ENCODE measurements at regions not wholly inside any gene's neighbourhood (a gene's known extent, or its start where the extent isn't known, plus 50 kb on each side); places are given as distances from the start of the nearest gene placed in this dataset.
"Not testable (repeated sequence)": the region's sequence is repeated elsewhere in the genome, so short reads cannot be mapped to it uniquely, and the experiment has no call there.

DNA sequence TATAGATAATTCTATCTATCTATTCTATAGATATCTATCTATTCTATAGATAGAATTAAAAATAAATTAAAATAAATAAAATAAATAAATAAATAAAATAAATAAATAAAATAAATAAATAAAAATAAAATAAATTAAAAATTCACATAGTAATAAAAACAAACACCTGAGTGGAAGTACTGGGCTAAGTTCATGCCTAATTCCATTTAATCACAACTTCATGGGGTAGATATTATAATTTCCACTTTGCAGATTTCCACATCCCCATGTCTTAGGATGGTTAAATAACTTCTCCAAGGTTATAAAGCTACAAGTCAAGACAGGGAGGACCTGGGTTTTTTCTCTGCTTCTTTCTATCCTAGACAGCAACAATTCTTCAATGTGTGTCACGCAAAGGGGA is 261.4 kb upstream of the MEX3C start:
- no peak for DNase-seq (ENCODE audit: low read depth)

DNA sequence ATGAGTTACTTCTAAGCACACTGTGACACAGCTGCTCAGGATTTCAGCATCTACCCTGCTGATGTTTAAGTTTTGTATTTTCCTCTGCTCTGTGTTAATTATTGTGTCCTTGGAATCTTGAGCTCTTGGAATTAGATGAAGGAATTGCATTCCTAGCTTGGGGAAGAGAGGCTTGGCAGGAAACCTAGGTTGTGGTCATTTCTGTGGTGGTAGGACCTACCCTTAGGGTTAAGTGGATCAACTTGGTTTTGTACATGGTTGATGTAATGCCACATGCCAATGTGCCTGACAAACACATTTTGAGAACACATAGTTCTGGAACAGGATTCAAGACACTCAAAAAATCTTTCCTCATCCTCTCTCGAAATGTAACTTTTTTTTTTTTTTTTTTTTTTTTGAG is 264.5 kb upstream of the MEX3C start:
- no peak for DNase-seq (ENCODE audit: low read depth)

DNA sequence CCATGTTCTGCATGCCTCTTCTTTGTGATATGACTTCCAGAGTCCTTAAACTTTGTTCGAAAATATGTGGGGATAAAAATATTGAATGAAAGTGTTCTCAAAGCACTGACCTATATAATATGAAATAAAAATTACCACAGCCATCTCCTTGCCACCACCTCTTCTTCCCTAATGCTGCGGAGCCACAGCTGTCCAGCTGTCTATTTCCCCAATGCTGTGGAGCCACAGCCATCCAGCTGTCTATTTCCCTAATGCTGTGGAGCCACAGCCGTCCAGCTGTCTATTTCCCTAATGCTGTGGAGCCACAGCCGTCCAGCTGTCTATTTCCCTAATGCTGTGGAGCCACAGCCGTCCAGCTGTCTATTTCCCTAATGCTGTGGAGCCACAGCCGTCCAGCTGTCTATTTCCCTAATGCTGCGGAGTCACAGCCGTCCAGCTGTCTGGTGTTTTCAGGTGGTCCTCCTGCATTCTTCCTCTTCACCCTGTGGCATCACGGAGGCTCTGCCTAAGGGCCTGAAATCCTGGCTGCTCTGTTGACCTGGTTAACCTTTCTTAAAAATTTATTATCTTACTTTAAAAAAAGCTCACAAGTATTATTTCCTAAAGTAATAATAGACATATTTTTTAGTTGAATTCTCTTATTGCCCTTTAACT is 266.1 kb upstream of the MEX3C start:
- DNase-seq (ENCODE audit: low read depth), result no peak

DNA sequence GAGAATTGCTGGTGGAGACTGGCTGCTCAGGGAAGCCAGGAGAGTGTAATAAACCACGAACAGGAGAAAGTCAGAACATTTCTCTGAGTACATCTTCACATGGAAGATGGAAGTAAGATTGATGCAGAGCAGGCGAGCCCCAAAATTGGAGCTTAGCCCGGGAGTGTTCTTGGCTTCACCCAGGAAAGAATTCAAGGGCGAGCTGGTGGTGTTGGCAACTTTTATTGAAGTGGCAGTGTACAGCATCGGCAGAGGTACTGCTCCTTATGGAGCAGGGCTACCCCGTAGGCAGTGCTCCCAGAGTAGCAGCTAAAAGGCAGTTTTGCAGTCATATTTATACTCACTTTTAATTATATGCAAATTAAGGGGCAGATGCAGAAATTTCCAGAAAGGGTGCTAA is 281.4 kb upstream of the MEX3C start:
- DNase-seq (ENCODE audit: low read depth), result no peak

DNA sequence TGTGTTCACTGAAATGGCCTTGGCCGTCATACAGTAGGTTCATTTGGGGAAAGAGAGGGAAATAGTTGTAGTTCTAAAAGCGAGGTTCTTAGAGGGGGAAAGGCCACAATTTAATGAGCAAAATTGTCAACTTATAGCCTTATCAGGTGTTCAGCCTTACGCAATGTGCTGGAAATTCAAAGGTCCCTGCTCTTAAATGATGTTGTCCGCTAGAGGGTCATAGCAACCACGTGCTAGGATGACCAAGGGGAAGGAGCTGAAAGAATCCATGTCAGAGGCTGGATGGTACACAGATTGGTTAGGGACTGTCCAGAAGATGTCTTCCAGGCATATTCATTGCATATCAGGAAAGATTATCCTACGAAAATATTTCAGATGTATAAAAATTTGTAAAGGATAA is 282.3 kb upstream of the MEX3C start:
- DNase-seq (ENCODE audit: low read depth), result no peak

DNA sequence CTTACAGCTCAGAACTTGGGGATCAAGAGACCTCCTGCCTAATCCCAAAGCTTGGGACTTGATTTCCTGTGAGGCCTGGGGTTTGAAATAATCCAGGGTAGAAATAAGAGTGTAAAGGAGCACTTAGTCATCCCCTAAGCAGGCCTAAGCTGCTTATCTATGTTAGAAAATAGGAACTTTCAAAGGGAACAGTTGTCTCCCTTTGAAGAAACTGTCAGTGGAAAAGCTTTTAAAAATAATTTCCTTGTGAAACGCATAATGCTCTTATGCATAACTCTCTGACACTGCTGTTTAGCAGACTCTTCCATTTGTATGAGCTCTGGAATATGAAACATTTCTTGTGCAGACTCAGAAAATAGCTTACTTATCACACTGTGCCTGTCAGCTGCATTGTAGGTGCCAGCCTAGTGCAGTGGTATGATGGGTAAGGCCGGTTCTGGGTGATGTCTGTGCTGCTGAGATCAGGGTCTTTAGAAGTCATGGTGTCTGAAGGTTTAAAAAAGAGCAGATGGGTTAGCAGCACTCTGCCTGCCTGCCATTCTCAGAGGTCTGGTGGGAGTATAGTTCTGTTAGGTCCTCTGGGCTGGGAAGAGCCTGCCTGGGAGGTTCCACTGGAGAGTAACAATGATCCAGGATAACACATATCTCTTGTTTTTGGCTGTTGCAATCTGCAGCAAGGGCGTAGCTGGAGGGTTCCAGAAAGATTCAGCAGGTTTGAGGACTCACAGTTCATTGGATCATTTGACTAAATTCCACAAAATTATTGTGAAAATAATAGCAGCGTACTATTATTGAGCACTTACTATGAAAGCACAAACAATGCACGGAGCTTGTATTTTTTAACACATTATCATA is 283.2 kb upstream of the MEX3C start:
- DNase-seq (ENCODE audit: low read depth), result no peak

DNA sequence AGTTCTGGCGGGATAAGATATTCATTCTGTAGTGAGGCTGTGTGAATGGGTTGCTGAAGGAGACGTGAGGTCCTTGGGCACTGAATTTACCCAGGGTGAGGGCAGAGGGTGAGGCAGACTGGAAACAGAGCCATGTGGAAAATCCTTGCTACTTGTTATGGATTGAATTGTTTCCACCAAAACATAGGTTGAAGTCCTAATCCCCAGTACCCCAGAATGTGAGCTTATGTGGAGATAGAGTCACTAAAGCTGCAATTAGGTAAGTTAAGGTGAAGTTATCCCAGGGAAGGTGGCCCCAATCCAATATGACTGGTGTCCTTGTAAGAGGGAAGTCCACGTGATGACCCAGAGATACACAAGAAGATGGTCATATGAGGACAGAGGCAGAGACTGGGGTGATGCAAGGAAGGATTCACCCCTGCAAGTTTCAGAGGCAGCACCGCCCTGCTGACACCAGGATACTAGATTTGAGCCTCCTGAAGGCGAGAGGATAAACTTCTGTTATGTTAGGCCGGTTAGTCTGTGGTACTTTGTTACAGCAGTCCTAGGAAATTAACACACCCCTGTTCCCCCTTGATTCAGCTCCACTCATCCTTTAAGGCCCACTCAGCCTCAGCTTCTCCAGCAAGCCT is 289.4 kb upstream of the MEX3C start:
- DNase-seq (ENCODE audit: low read depth), result no peak

DNA sequence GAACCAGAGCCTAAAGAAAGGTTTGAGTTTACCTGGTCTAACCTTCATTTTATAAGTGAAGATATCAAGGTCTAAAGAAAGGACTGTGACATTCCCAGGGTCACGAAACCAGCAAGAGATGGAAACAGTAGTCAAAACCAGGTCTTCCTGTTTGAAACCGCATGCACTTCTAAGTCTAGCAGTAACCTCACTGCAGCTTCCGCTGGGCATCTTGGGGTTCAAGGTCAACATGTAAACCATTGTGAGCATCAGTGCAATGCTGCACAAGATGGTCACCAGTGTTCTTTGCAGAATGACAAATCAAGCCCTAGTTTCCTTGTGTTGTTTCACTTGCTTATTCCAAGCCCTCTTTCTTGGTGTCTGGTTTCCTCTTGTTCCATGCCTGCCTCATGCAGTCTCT is 292.9 kb upstream of the MEX3C start:
- DNase-seq (ENCODE audit: low read depth), result no peak

DNA sequence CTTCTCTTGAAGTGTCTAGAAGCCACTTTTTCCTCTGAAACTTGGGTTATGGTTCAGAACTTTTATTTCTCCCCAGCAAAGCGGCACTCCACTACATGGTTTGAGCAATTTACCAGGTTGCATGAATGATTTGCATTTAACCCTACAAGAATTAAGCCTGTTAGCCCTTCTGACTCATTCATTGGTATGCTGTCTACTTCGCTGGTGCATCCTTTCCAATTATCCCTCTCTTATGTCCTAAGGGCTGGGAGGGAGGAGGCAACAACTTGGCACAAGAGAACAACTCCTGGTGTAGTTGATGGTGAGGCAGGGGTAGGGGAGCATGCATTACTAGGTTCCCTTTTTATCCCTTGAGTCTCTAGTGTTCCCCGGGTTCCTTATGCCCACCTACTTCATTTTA is 293.4 kb upstream of the MEX3C start:
- no peak for DNase-seq (ENCODE audit: low read depth)

DNA sequence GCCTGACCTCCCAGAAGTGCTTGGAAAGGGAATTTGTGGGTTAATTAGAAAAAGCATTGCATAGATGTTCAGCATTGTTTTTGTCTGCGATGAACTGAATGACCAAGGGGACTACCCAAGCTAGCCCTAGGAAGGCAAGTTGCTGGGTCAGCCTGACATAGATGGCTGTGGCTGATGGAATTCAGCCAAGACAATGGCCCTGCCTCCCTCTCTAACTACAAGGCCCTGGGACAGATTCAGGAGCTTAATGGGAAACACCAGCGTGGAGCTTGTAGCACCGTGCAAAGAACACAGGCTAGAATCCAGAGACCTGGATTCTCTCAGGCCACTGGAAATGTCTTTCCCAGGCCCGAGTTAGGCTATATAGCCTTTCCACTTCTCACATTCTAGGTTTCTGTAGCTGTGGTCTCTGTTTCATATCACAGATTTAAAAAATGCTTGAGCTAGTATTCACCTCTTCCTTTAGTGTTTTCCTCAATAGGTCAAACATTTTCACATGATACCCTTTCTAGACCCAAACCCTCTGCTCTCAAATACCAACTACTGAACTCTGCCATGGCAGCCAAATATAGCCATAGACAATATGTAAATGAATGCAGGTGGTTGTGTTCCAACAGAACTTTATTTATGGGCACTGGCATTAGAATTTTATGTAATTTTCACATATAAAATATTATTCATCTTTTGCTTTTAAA is 294.3 kb upstream of the MEX3C start:
- no peak for DNase-seq (ENCODE audit: low read depth)

DNA sequence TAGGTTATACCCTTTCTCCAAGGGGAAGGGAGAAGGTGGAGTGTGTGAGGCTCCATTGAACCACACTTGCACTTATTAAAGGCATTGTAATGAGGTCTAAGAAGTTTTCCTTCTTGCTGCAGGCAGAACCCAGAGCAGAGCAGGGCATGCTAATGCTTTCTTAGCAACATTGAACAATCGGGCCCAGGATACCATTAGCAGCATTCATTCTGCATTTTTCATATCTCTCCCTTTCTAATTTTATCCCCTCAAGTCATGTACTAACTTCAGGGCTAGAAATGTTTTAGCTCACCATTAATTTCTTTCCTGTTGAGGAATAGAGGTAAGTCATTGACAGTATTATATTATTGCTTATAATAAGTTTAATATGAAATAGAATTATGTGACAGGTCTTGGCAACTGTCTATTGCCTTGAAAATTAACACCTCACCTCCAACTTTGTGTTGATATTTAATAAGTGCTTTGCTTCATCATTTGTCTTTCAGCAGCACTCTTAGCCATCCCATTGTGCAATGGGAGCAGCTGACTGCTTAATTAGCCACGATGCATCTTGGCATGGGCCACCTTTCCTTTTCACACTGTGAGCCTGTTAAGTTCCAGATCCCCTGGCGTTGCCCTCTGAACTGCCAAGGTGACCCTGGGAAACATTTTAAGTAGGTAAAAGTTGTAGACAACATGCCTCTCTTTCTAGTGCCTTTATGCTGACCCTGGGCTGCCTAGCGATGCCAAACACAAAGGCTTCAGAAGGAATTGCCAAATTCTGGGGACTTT is 300.8 kb upstream of the MEX3C start:
- DNase-seq (ENCODE audit: low read depth), result no peak

DNA sequence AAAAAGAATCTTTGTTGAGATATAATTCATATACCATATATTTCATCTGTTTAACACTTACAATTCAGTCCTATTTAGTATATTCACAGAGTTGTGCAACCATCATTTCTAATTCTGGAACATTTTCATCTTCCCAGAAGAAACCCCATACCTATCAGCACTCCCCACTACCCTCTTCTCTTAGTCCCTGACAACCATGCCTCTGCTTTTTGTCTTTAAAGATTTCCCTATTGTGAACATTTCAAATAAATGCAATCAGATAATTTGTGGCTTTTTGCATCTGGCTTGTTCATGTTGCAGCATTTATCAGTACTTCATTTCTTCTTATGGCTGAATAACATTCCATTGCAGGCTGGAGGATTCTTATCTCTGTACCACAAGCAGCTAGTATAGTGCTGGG is 305.9 kb upstream of the MEX3C start:
- no peak for DNase-seq (ENCODE audit: low read depth)

DNA sequence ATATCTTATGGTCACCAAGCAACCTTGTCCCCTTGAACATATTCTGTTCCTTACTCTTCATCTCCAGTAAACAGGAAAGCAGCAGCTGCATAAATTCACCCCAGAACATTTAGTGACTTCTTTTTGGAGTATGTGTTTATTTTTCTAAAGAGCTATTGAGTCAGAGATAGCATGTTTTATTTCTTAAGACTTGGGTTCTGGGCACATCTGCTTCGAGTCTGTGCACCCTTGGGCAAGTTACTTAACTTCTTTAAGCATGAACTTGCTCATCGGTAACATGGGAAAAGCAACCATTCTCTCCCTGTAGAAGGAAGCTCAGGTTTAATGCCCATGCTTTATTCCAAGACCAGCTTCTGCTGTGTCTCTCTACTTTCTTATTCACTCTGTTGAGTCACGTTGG is 309.3 kb upstream of the MEX3C start:
- no peak for DNase-seq (ENCODE audit: low read depth)

DNA sequence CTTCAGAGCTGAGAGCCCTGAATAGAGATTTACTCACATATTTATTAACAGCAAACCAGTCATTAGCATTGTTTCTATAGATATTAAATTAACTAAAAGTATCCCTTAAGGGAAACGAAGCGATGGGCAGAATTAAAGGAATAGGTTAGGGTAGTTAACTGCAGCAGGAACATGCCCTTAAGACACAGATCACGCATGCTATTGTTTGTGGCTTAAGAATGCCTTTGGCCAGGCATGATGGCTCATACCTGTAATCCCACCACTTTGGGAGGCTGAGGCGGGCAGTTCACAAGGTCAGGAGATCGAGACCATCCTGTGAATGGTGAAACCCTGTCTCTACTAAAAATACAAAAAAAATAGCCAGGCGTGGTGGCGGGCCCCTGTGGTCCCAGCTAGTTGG is 310.9 kb upstream of the MEX3C start:
- DNase-seq (ENCODE audit: low read depth), result not testable (repeated sequence)

DNA sequence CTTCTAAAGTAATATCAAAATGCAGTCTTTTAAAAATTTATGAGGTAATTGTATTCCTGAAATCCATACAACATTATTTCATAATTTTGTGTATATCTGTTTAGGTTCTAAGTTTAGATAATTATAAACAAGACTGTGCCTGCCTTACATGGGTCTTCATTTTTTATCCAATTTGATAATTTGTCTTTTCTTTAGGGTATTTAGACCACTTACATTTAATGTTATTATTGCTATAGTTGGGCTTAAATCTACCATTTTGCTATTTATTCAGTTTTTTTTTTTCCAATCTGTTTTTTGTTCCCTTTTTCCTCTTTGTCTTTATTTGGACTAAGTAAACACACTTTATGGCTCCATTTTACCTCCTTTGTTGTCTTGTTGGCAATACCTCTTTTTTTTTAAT is 312.5 kb upstream of the MEX3C start:
- no peak for DNase-seq (ENCODE audit: low read depth)

DNA sequence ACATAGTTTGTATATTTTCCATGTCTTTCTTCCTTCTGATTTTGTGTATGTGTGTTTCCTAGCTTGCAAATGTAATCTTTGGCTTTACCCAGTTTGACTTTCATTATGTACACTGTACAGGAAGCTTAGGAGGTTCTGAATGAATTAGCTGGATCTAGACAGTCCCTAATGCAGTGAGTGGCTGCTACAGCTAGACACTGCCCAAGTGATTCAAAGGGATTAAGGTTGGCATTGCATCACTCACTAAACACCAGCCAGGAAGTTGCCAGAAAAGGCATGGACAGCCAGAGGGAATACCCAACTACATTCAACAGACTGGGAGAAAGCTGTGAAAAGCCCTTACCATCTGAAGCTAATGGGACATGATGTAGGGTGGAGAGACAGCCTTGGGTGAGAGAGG is 316.0 kb upstream of the MEX3C start:
- no peak for DNase-seq (ENCODE audit: low read depth)

DNA sequence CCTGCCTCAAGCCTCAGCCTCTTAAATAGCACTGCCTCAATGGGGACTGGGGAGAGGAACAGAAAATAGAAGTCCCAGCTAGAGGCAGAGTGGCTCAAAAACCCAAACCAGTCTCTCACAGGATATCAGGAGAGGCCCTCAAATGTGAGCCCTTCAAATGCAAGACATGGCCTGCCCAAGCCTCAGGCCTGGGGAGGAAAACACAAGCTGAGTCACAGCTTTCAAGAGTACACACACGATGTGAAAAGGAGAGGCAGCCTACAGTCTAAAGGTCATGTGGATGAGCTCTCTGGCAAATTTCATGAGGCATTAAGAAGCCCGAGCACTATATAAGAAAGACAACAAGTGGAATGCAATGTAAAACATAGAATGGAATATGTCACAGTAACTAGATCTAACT is 316.6 kb upstream of the MEX3C start:
- DNase-seq (ENCODE audit: low read depth), result no peak

DNA sequence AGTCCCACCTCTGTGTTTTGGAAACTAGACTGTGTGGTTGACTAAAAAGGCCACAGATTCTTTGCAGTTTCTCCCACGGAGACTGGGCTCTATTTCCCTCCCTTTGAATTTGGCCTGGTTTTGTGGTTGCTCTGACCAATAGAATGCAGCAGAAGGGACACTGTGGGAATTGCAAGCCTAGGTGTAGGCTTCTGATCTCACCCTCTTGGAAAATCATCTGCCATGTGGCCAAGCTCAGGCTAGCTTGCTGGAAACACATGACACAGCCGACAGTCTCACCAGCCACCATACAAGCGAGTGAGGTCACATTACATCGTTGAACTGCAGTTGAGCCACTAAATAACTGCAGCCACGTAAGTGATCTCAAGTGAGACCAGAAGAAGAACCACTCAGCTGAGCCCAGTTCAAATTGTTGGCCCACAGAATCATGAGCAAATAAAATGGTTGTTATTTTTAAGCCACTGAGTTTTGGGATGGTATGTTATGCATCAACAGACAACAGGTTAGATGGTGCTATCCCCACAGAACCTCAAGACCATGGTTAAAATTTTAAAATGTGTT is 319.1 kb upstream of the MEX3C start:
- no peak for DNase-seq (ENCODE audit: low read depth)

DNA sequence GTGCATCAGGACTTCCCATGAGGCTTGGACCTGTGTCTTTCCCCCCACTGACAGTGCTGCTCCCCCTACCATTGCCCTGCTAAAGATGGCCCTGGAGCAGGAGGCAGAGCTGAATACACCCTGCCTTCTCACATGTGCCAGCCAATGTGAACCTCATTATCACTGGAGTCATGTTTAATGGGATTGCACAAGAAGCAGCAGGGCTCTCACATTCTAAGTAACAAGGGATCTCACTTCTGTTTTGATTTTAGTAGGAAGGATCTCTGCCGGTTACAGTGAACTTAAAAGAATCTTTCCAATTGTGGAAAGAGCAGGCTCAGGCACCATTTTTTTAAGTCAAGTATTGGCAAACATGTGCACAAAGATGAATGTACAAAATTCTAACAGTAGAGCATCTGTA is 322.1 kb upstream of the MEX3C start:
- no peak for DNase-seq (ENCODE audit: low read depth)

DNA sequence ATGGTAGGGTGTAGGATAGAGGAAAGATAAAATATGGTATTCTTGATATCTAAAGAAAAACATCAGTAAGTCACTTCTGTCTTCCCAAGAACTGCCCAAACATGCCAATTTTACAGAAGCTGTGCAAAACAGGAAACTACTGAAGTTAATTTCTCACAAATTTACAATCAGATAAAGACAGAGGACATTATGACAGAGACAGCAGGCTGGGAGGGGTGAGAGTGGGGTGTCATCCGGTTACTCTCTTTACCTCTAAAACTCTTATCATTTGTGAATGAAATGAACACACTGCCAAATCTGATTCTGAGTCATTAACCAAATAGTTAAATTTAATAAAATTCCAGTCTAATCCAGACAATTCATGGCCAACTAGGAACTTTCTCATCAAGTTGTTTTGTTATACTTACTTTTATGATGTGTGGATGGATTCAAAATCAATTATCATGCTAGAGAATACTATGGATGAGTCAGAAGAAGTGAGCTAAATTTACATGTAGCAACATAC is 323.2 kb upstream of the MEX3C start:
- no peak for DNase-seq (ENCODE audit: low read depth)

DNA sequence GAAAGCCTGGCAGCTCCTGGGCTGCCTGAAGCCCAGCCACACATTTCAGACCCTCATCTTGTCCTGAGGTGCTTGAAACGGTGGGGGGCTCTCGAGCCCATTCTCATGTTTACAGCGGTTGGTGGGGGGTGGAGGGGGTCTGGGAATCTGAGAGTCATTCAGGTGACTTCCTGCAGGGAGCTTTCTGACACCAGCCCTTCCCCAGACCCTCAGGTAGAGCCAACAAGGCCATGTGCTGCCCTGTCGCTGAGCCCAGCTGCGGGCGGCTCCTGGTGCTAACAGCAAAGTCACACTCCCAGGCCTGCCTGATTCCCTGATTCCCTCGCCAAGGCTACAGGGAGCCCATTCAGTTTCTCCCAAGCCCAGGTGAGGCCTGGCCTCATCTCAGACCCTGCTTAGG is 324.9 kb upstream of the MEX3C start:
- DNase-seq (ENCODE audit: low read depth), result no peak

DNA sequence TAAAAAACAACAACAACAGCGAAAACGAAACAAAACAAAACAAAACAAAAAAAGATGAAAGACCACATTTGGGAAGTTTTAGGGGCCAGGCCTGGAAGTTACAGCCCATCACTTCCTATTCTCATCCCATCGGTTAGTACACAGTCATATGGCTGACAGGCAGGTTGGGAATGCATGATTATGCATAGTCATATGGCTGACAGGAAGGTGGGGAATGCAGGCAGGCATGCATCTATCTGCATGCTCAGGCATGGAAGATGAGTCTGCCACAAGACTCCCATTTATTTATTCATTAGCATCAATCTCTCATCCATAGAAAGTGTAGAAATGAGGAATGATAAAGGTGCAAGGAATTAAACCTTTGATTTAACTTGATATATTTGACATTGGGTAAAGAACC is 325.3 kb upstream of the MEX3C start:
- no peak for DNase-seq (ENCODE audit: low read depth)
